ENCODE measurements at regions not wholly inside any gene's neighbourhood (a gene's known extent, or its start where the extent isn't known, plus 50 kb on each side); places are given as distances from the start of the nearest gene placed in this dataset.
"Not testable (repeated sequence)": the region's sequence is repeated elsewhere in the genome, so short reads cannot be mapped to it uniquely, and the experiment has no call there.

DNA sequence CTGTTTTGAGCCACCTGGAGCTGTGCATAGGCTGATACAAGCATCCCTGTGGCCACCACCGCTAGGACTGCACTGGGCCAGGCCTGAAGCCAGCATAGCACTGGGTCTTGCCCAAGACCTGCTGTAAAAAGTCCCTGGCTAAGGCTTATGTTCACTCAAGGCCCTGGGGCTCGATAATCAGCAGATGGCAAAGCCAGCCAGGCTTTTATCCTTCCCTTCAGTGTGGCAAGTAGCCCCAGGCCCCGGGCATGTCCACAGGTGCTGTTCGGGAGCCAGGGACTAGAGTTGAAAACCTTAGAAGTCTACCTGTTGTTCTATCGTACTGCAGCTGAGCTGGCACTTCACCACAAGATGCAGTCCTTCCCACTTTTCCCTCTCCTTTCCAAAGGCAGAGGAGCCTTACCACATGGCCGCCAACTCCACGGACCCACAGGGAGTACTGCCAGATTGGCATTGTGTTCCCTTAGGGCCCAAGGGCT lies 226.4 kb upstream of the ZNF217 start:
- H3K9me2 ChIP-seq (replicated peaks; ENCODE audit: control insufficient read depth, low read length), result no peaks in the 10 kb centered on the region
- no peak for TF ChIP-seq EZH2phosphoT487 (IDR thresholded peaks at IDR 0.05; ENCODE audit: borderline replicate concordance, low read length)
- TF ChIP-seq CTCF (IDR thresholded peaks at IDR 0.05; ENCODE audit: low read depth, low read length, poor library complexity, severe bottlenecking), result no peak
- H4K20me1 ChIP-seq (ENCODE audit: control insufficient read depth, insufficient read depth, low read depth, low read length), result no peaks in the 10 kb centered on the region
- H3K27ac ChIP-seq (ENCODE audit: low read depth, low read length), result no peak overlapping the region
- no peaks in the 10 kb centered on the region for H3K4me1 ChIP-seq (ENCODE audit: control insufficient read depth, low read length)
- no peak overlapping the region for H3K4me2 ChIP-seq (ENCODE audit: low read length)
- 0 out of 2 replicates have a peak, but pooled peaks cover 2% of the 10 kb centered on the region for H3F3A ChIP-seq (ENCODE audit: control insufficient read depth, insufficient read depth)
- no peak overlapping the region for H3K4me3 ChIP-seq (ENCODE audit: low read length)
- H3K27me3 ChIP-seq (ENCODE audit: control insufficient read depth, low read length), result no peaks in the 10 kb centered on the region
- H3K36me3 ChIP-seq (ENCODE audit: control insufficient read depth, low read length), result no peaks in the 10 kb centered on the region
- H3K9me3 ChIP-seq (ENCODE audit: control insufficient read depth, insufficient read depth, low read length), result no peaks in the 10 kb centered on the region
- H3K79me2 ChIP-seq (ENCODE audit: control insufficient read depth, low read length), result no peaks in the 10 kb centered on the region

GRCh38 chr20:53818457-53819177 lies 225.0 kb upstream of the ZNF217 start:
- Histone ChIP-seq H4K20me1 (ENCODE audit: control insufficient read depth, insufficient read depth, low read depth, low read length) (no peaks in the 10 kb centered on the region), H3K79me2 (ENCODE audit: control insufficient read depth, low read length) (no peaks in the 10 kb centered on the region), H3F3A (ENCODE audit: control insufficient read depth, insufficient read depth) (0 out of 2 replicates have a peak, but pooled peaks cover 2% of the 10 kb centered on the region), H3K9me2 (replicated peaks; ENCODE audit: control insufficient read depth, low read length) (no peaks in the 10 kb centered on the region), H3K27ac (ENCODE audit: low read depth, low read length) (no peak overlapping the region), H3K36me3 (ENCODE audit: control insufficient read depth, low read length) (no peaks in the 10 kb centered on the region), H3K4me3 (ENCODE audit: low read length) (no peak overlapping the region), H3K4me1 (ENCODE audit: control insufficient read depth, low read length) (no peaks in the 10 kb centered on the region), H3K27me3 (ENCODE audit: control insufficient read depth, low read length) (no peaks in the 10 kb centered on the region), H3K9me3 (ENCODE audit: control insufficient read depth, insufficient read depth, low read length) (no peaks in the 10 kb centered on the region), H3K4me2 (ENCODE audit: low read length) (no peak overlapping the region)
- TF ChIP-seq CTCF (IDR thresholded peaks at IDR 0.05; ENCODE audit: low read depth, low read length, poor library complexity, severe bottlenecking) (no peak), EZH2phosphoT487 (IDR thresholded peaks at IDR 0.05; ENCODE audit: borderline replicate concordance, low read length) (no peak)

GRCh38 chr20:53817513-53817912 lies 223.9 kb upstream of the ZNF217 start:
- not testable (repeated sequence) for H3K4me2 ChIP-seq (ENCODE audit: low read length); H3K9me2 ChIP-seq (replicated peaks; ENCODE audit: control insufficient read depth, low read length); H3F3A ChIP-seq (ENCODE audit: control insufficient read depth, insufficient read depth); H3K4me1 ChIP-seq (ENCODE audit: control insufficient read depth, low read length); H3K79me2 ChIP-seq (ENCODE audit: control insufficient read depth, low read length); H3K36me3 ChIP-seq (ENCODE audit: control insufficient read depth, low read length); H3K9me3 ChIP-seq (ENCODE audit: control insufficient read depth, insufficient read depth, low read length); H3K27ac ChIP-seq (ENCODE audit: low read depth, low read length); H4K20me1 ChIP-seq (ENCODE audit: control insufficient read depth, insufficient read depth, low read depth, low read length); H3K27me3 ChIP-seq (ENCODE audit: control insufficient read depth, low read length); H3K4me3 ChIP-seq (ENCODE audit: low read length)

- Histone ChIP-seq H3K36me3 (ENCODE audit: control insufficient read depth, low read length) (no peaks in the 10 kb centered on the region), H4K20me1 (ENCODE audit: control insufficient read depth, insufficient read depth, low read depth, low read length) (no peaks in the 10 kb centered on the region), H3K79me2 (ENCODE audit: control insufficient read depth, low read length) (no peaks in the 10 kb centered on the region), H3K4me3 (ENCODE audit: low read length) (no peak overlapping the region), H3K27ac (ENCODE audit: low read depth, low read length) (no peak overlapping the region), H3K9me3 (ENCODE audit: control insufficient read depth, insufficient read depth, low read length) (no peaks in the 10 kb centered on the region), H3F3A (ENCODE audit: control insufficient read depth, insufficient read depth) (0 out of 2 replicates have a peak, but pooled peaks cover 2% of the 10 kb centered on the region), H3K27me3 (ENCODE audit: control insufficient read depth, low read length) (no peaks in the 10 kb centered on the region), H3K9me2 (replicated peaks; ENCODE audit: control insufficient read depth, low read length) (no peaks in the 10 kb centered on the region), H3K4me1 (ENCODE audit: control insufficient read depth, low read length) (no peaks in the 10 kb centered on the region), H3K4me2 (ENCODE audit: low read length) (no peak overlapping the region)
- TF ChIP-seq EZH2phosphoT487 (IDR thresholded peaks at IDR 0.05; ENCODE audit: borderline replicate concordance, low read length), result no peak
- TF ChIP-seq CTCF (IDR thresholded peaks at IDR 0.05; ENCODE audit: low read depth, low read length, poor library complexity, severe bottlenecking), result no peak
Measured at GRCh38 chr20:53816872-53817398, 223.3 kb upstream of the ZNF217 start.

Data from DOHH2 (cell line).